Activated naive CD4-positive, alpha-beta T cell treated with anti-CD3 and anti-CD28 coated beads, Interleukin-2, amount 50 U/mL, for 72 hours (primary cell): ENCODE measurements at regions not wholly inside any gene's neighbourhood (a gene's known extent, or its start where the extent isn't known, plus 50 kb on each side); places are given as distances from the start of the nearest gene placed in this dataset.
"Not testable (repeated sequence)": the region's sequence is repeated elsewhere in the genome, so short reads cannot be mapped to it uniquely, and the experiment has no call there.

Experiments
- ATAC-seq, 2 donors: fragments of 150-1000 bp; cut with Tn5 transposase; 2 replicates each; pipeline ENCODE4 v1.10.0; 2021; ENCODE audit warnings: mild to moderate bottlenecking in 2 of 2, moderate library complexity in 2 of 2
- DNase-seq, 2 donors: peaks; one replicate each; pipeline ENCODE4 v3.0.0; 2021 to 2022; ENCODE audit warnings: low spot score in 2 of 2
- H3K27ac Mint-ChIP-seq, 2 donors: one replicate each; pipeline ENCODE4 v1.8.0; 2022; ENCODE audit warnings: mild to moderate bottlenecking in 2 of 2, mixed read lengths in 2 of 2
- H3K36me3 Mint-ChIP-seq, 2 donors: one replicate each; pipeline ENCODE4 v1.8.0; 2022; ENCODE audit warnings: mixed read lengths in 2 of 2
- H3K9me3 Mint-ChIP-seq, 2 donors: one replicate each; pipeline ENCODE4 v1.8.0; 2022; ENCODE audit warnings: mixed read lengths in 2 of 2

GRCh38 chr3:5331567-5332269 lies 144.2 kb downstream of the EDEM1 start:
- Mint-ChIP-seq H3K36me3 (peaks cover 4 to 5% of the 10 kb centered on the region in 2 donors), H3K27ac (peak overlapping the region in 1 of 2 donors; percentile 76)

GRCh38 chr3:5332270-5332956 lies 144.9 kb downstream of the EDEM1 start:
- DNase-seq (no peak), ATAC-seq (peak in 1 of 2 donors; percentile 48)
- Mint-ChIP-seq H3K27ac (peak overlapping the region; percentile 73 to 76), H3K9me3 (no peaks in the 10 kb centered on the region), H3K36me3 (peaks cover 4 to 5% of the 10 kb centered on the region in 2 donors)

More at GRCh38 chr3:5331567-5332269, 144.2 kb downstream of the EDEM1 start:
- H3K9me3 Mint-ChIP-seq, result no peaks in the 10 kb centered on the region
- ATAC-seq, result no peak
- DNase-seq, result no peak

GRCh38 chr3:5339967-5340535 lies 152.5 kb downstream of the EDEM1 start:
- Mint-ChIP-seq H3K27ac (no peak overlapping the region), H3K36me3 (peaks cover 0 to 5% of the 10 kb centered on the region in 2 donors), H3K9me3 (no peaks in the 10 kb centered on the region)
- no peak for DNase-seq
- no peak for ATAC-seq

GRCh38 chr3:5341610-5342009 lies 154.1 kb downstream of the EDEM1 start:
- DNase-seq, result no peak
- no peak for ATAC-seq
- Mint-ChIP-seq H3K9me3 (no peaks in the 10 kb centered on the region), H3K36me3 (no peaks in the 10 kb centered on the region), H3K27ac (no peak overlapping the region)

- no peak for ATAC-seq
- Mint-ChIP-seq H3K27ac (no peak overlapping the region), H3K9me3 (no peaks in the 10 kb centered on the region), H3K36me3 (no peaks in the 10 kb centered on the region)
- DNase-seq, result no peak
These were observed 156.0 kb downstream of the EDEM1 start for GRCh38 chr3:5343459-5343858.

- H3K27ac Mint-ChIP-seq, result no peak overlapping the region
- no peak for DNase-seq
- peaks cover 0 to 4% of the 10 kb centered on the region in 2 donors for H3K9me3 Mint-ChIP-seq
- H3K36me3 Mint-ChIP-seq, result peaks cover 0 to 5% of the 10 kb centered on the region in 2 donors
- ATAC-seq, result no peak
These were observed 157.2 kb downstream of the EDEM1 start for GRCh38 chr3:5344707-5345106.

GRCh38 chr3:5347486-5347885 lies 160.0 kb downstream of the EDEM1 start:
- H3K27ac Mint-ChIP-seq, result no peak overlapping the region
- H3K9me3 Mint-ChIP-seq, result peaks cover 0 to 6% of the 10 kb centered on the region in 2 donors
- DNase-seq, result no peak
- no peak for ATAC-seq
- peaks cover 0 to 8% of the 10 kb centered on the region in 2 donors for H3K36me3 Mint-ChIP-seq

GRCh38 chr3:5348229-5348902 lies 160.9 kb downstream of the EDEM1 start:
- ATAC-seq (no peak), DNase-seq (no peak)
- Mint-ChIP-seq H3K36me3 (peaks cover 0 to 8% of the 10 kb centered on the region in 2 donors), H3K27ac (no peak overlapping the region), H3K9me3 (peaks cover 0 to 6% of the 10 kb centered on the region in 2 donors)

- Mint-ChIP-seq H3K27ac (no peak overlapping the region), H3K36me3 (peaks cover 0 to 8% of the 10 kb centered on the region in 2 donors), H3K9me3 (peaks cover 0 to 6% of the 10 kb centered on the region in 2 donors)
- no peak for ATAC-seq
- DNase-seq, result no peak
These were observed 161.8 kb downstream of the EDEM1 start for GRCh38 chr3:5349343-5349742.

- peaks cover 9 to 11% of the 10 kb centered on the region in 2 donors for H3K36me3 Mint-ChIP-seq
- no peak overlapping the region for H3K27ac Mint-ChIP-seq
- peak in 1 of 2 donors; percentile 94 for ATAC-seq
- no peak for DNase-seq
- H3K9me3 Mint-ChIP-seq, result peaks cover 16% of the 10 kb centered on the region in 2 donors
These were observed 169.6 kb downstream of the EDEM1 start for GRCh38 chr3:5357089-5357488.

GRCh38 chr3:5358911-5359310 lies 171.4 kb downstream of the EDEM1 start:
- Mint-ChIP-seq H3K27ac (no peak overlapping the region), H3K36me3 (peaks cover 9 to 11% of the 10 kb centered on the region in 2 donors), H3K9me3 (peaks cover 16% of the 10 kb centered on the region in 2 donors)
- no peak for ATAC-seq
- DNase-seq, result no peak

- no peak for DNase-seq
- H3K9me3 Mint-ChIP-seq, result peaks cover 16 to 17% of the 10 kb centered on the region in 2 donors
- H3K27ac Mint-ChIP-seq, result no peak overlapping the region
- no peak for ATAC-seq
- H3K36me3 Mint-ChIP-seq, result peaks cover 9 to 11% of the 10 kb centered on the region in 2 donors
These were observed 172.9 kb downstream of the EDEM1 start for GRCh38 chr3:5360453-5360852.

- H3K27ac Mint-ChIP-seq, result no peak overlapping the region
- no peak for ATAC-seq
- peaks cover 4 to 11% of the 10 kb centered on the region in 2 donors for H3K9me3 Mint-ChIP-seq
- H3K36me3 Mint-ChIP-seq, result no peaks in the 10 kb centered on the region
- DNase-seq, result no peak
These were observed 179.2 kb downstream of the EDEM1 start for GRCh38 chr3:5366746-5367145.

- H3K36me3 Mint-ChIP-seq, H3K27ac Mint-ChIP-seq, DNase-seq, ATAC-seq: not testable (repeated sequence)
- H3K9me3 Mint-ChIP-seq, result peaks cover 0 to 11% of the 10 kb centered on the region in 2 donors
These were observed 184.0 kb downstream of the EDEM1 start for GRCh38 chr3:5371555-5371954.

- peaks cover 4 to 11% of the 10 kb centered on the region in 2 donors for H3K9me3 Mint-ChIP-seq
- no peak for ATAC-seq
- H3K36me3 Mint-ChIP-seq, result no peaks in the 10 kb centered on the region
These were observed 189.3 kb downstream of the EDEM1 start for GRCh38 chr3:5376761-5377160.

GRCh38 chr3:5379266-5379665 lies 191.8 kb downstream of the EDEM1 start:
- not testable (repeated sequence) for H3K27ac Mint-ChIP-seq, ATAC-seq, DNase-seq, H3K36me3 Mint-ChIP-seq, H3K9me3 Mint-ChIP-seq

More at GRCh38 chr3:5376761-5377160, 189.3 kb downstream of the EDEM1 start:
- DNase-seq, result no peak
- H3K27ac Mint-ChIP-seq, result no peak overlapping the region
